ENCODE measurements at regions not wholly inside any gene's neighbourhood (a gene's known extent, or its start where the extent isn't known, plus 50 kb on each side); places are given as distances from the start of the nearest gene placed in this dataset.

DNA sequence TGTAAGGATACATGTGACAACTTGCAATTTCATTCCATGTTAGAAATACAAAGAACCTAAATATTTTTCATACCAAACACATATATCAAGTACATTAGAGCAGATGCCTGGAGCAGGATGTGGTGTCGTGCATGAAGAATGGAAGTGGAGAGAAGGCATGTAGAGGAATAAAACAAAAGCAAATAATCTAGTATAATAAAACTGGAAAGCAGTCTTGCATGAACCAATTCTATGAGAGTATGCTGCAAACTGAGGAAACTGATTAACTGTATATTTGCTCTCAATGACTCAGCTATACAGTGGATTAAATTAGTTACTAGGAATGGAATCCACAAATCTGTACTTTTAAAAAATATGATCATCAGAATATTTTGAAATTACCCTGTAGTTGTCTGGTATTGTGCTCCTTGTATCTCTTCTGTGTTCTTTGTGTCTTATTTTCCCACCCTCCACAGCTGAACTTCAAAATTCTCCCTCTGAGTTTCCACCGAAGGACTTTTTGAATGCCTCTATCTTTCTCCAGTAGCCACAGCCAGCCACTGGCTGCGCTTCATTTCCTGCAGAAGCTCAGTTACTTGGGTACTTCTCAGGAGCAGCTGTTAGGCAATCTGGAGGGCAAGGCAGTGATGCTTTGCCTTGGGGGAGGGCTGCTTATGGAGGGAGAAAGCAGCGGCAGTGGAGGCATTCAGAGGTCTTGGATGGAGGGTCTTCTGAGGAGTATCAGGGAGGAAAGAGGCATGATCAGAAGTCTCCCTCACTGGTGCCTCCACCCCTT is 608.0 kb downstream of the BRINP1 start:
- H3K27me3 Mint-ChIP-seq, result no peaks in the 10 kb centered on the region
- H3K4me1 Mint-ChIP-seq, result no peaks in the 10 kb centered on the region

DNA sequence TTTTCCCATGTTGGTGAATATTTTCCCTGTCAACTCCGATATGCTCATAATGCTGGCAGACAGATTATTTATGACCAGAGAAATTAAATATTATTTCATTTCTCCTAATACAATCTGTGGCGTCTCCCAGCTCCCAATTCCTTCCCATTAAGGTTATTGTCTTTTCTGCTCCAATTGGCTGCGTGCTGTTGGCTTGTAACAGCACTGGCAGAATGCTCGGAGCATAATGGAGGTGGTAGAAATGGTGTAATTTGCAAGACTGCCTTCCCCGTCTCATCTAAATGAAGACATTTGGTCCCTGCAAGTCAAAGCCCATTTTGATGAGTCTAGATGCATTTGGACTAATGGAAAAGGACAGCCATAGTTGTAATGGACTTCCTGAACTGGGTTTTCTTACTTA is 601.7 kb downstream of the BRINP1 start:
- Mint-ChIP-seq H3K4me3 (no peak overlapping the region), H3K27me3 (no peaks in the 10 kb centered on the region), H3K36me3 (no peaks in the 10 kb centered on the region), H3K4me1 (no peaks in the 10 kb centered on the region), H3K9me3 (peaks cover 0 to 9% (median 4%) of the 10 kb centered on the region in 7 donors), H3K27ac (no peak overlapping the region)
- Histone ChIP-seq H3K4me1 (ENCODE audit: control insufficient read depth, insufficient read depth, low read length, poor library complexity, severe bottlenecking) (no peaks in the 10 kb centered on the region), H3K4me3 (ENCODE audit: low read depth, low read length) (no peak overlapping the region), H3K9me3 (ENCODE audit: control insufficient read depth in 2 of 2, low read length in 2 of 2) (peaks cover 0 to 4% of the 10 kb centered on the region in 2 experiments), H3K27ac (ENCODE audit: insufficient read depth, low read length, poor library complexity, severe bottlenecking) (no peak overlapping the region), H3K36me3 (ENCODE audit: control insufficient read depth, insufficient read depth, low read length) (no peaks in the 10 kb centered on the region), H3K27me3 (ENCODE audit: control insufficient read depth, insufficient read depth, low read length) (no peaks in the 10 kb centered on the region)
- DNase-seq (no peak), ATAC-seq (ENCODE audit: low read depth in 2 of 2) (no peak)

More for the DNA sequence above, 608.0 kb downstream of the BRINP1 start:
- H3K9me3 ChIP-seq (ENCODE audit: control insufficient read depth in 2 of 2, low read length in 2 of 2), result no peaks in the 10 kb centered on the region
- H3K27ac ChIP-seq (ENCODE audit: insufficient read depth, low read length, poor library complexity, severe bottlenecking), result no peak overlapping the region
- Mint-ChIP-seq H3K27ac (no peak overlapping the region), H3K9me3 (peaks cover 0 to 17% (median 4%) of the 10 kb centered on the region in 7 donors), H3K4me3 (no peak overlapping the region), H3K36me3 (no peaks in the 10 kb centered on the region)
- no peak for ATAC-seq (ENCODE audit: low read depth in 2 of 2)
- no peaks in the 10 kb centered on the region for H3K4me1 ChIP-seq (ENCODE audit: control insufficient read depth, insufficient read depth, low read length, poor library complexity, severe bottlenecking)
- no peak for DNase-seq
- H3K4me3 ChIP-seq (ENCODE audit: low read depth, low read length), result no peak overlapping the region
- no peaks in the 10 kb centered on the region for H3K27me3 ChIP-seq (ENCODE audit: control insufficient read depth, insufficient read depth, low read length)
- no peaks in the 10 kb centered on the region for H3K36me3 ChIP-seq (ENCODE audit: control insufficient read depth, insufficient read depth, low read length)

DNA sequence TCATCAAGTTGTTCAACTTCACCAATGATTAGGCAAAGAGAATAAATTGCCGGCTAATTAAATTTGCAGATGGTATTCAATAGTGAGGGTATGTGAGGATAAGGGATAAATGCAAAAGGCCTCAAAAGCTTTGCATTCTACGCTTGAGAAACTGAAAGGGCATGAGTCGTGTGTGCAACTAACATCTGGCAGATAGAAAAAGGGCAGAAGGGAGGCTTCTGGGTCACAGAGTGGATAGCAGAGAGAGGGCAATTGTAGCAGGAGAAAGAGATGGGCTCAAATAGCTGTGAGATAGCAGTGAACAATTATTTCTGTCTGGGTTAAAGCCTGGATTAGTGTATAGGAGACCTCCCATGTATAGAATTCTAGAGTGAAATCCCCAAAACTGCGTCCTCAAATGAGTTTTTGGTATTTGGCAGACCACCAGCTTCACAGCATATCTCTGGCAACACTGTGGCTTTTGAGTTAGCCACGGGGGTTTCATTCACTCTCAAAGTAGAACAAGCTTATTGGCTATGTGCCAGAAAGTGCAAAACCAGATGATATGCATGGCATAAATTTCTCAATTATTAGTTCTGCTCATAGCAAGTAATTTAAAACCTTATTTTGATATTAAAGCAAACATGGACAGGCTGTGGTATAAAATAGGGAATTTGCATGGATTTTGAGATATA is 586.3 kb downstream of the BRINP1 start:
- Mint-ChIP-seq H3K27ac (no peak overlapping the region), H3K36me3 (no peaks in the 10 kb centered on the region), H3K4me3 (no peak overlapping the region), H3K9me3 (peaks cover 3 to 19% (median 15%) of the 10 kb centered on the region in 7 donors), H3K27me3 (no peaks in the 10 kb centered on the region), H3K4me1 (no peaks in the 10 kb centered on the region)
- Histone ChIP-seq H3K4me1 (ENCODE audit: control insufficient read depth, insufficient read depth, low read length, poor library complexity, severe bottlenecking) (no peaks in the 10 kb centered on the region), H3K27ac (ENCODE audit: insufficient read depth, low read length, poor library complexity, severe bottlenecking) (no peak overlapping the region), H3K4me3 (ENCODE audit: low read depth, low read length) (no peak overlapping the region), H3K9me3 (ENCODE audit: control insufficient read depth in 2 of 2, low read length in 2 of 2) (peaks cover 4% of the 10 kb centered on the region in 2 experiments), H3K27me3 (ENCODE audit: control insufficient read depth, insufficient read depth, low read length) (no peaks in the 10 kb centered on the region), H3K36me3 (ENCODE audit: control insufficient read depth, insufficient read depth, low read length) (no peaks in the 10 kb centered on the region)
- DNase-seq (no peak), ATAC-seq (ENCODE audit: low read depth in 2 of 2) (no peak)

DNA sequence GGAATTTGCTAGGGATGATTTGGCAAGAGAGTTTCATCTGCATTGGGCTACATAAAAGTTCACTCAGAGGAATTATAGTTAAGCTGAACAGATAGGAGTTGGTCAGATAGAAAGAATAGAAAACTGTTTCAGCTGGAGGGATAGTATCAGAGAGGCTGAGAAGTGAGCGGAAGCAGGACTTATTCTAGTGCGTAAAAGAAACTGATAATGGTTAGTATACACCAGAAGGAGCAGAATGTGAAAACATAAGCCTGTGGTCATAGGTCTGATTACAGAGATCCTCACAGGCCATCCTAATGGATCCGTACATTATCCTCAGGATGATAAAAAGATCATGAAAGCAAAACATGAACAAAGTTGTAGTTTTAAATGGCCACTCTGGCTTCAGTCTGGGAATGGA is 585.2 kb downstream of the BRINP1 start:
- H3K4me1 Mint-ChIP-seq, result no peaks in the 10 kb centered on the region
- H3K9me3 ChIP-seq (ENCODE audit: control insufficient read depth in 2 of 2, low read length in 2 of 2), result peaks cover 3 to 4% of the 10 kb centered on the region in 2 experiments
- no peaks in the 10 kb centered on the region for H3K27me3 ChIP-seq (ENCODE audit: control insufficient read depth, insufficient read depth, low read length)
- no peaks in the 10 kb centered on the region for H3K36me3 Mint-ChIP-seq
- no peaks in the 10 kb centered on the region for H3K4me1 ChIP-seq (ENCODE audit: control insufficient read depth, insufficient read depth, low read length, poor library complexity, severe bottlenecking)
- H3K27me3 Mint-ChIP-seq, result no peaks in the 10 kb centered on the region
- H3K27ac ChIP-seq (ENCODE audit: insufficient read depth, low read length, poor library complexity, severe bottlenecking), result no peak overlapping the region
- H3K36me3 ChIP-seq (ENCODE audit: control insufficient read depth, insufficient read depth, low read length), result no peaks in the 10 kb centered on the region
- ATAC-seq (ENCODE audit: low read depth in 2 of 2) (no peak), DNase-seq (no peak)
- H3K4me3 ChIP-seq (ENCODE audit: low read depth, low read length), result no peak overlapping the region
- no peak overlapping the region for H3K27ac Mint-ChIP-seq
- H3K9me3 Mint-ChIP-seq, result peaks cover 3 to 16% (median 11%) of the 10 kb centered on the region in 7 donors
- no peak overlapping the region for H3K4me3 Mint-ChIP-seq

DNA sequence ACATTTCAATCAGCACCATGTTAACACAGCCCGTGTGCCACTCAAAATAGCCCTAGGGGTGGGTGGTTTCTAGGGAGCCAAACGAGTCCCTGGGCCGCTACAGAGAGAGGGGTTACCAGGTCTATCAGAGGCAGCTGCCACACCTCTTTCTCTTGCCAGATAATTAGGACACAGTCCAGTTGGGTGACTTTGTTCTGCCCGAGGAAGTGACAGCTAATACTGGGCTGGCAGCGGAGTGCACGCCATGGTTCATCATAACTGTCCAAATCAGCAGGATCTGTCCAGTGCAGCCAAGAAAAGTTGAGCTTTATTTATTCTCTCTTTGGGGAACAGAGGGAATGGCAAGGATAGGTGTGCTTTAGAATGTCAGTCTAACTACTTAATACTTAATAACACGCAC is 583.8 kb downstream of the BRINP1 start:
- H3K9me3 Mint-ChIP-seq, result peaks cover 2 to 14% (median 7%) of the 10 kb centered on the region in 7 donors
- no peak for DNase-seq
- peaks cover 0 to 4% of the 10 kb centered on the region in 2 experiments for H3K9me3 ChIP-seq (ENCODE audit: control insufficient read depth in 2 of 2, low read length in 2 of 2)
- H3K27ac ChIP-seq (ENCODE audit: insufficient read depth, low read length, poor library complexity, severe bottlenecking), result no peak overlapping the region
- H3K4me1 Mint-ChIP-seq, result no peaks in the 10 kb centered on the region
- no peak overlapping the region for H3K27ac Mint-ChIP-seq
- no peaks in the 10 kb centered on the region for H3K36me3 Mint-ChIP-seq
- no peaks in the 10 kb centered on the region for H3K36me3 ChIP-seq (ENCODE audit: control insufficient read depth, insufficient read depth, low read length)
- H3K4me1 ChIP-seq (ENCODE audit: control insufficient read depth, insufficient read depth, low read length, poor library complexity, severe bottlenecking), result no peaks in the 10 kb centered on the region
- ATAC-seq (ENCODE audit: low read depth in 2 of 2), result no peak
- H3K27me3 Mint-ChIP-seq, result no peaks in the 10 kb centered on the region
- no peak overlapping the region for H3K4me3 ChIP-seq (ENCODE audit: low read depth, low read length)
- no peak overlapping the region for H3K4me3 Mint-ChIP-seq
- no peaks in the 10 kb centered on the region for H3K27me3 ChIP-seq (ENCODE audit: control insufficient read depth, insufficient read depth, low read length)

DNA sequence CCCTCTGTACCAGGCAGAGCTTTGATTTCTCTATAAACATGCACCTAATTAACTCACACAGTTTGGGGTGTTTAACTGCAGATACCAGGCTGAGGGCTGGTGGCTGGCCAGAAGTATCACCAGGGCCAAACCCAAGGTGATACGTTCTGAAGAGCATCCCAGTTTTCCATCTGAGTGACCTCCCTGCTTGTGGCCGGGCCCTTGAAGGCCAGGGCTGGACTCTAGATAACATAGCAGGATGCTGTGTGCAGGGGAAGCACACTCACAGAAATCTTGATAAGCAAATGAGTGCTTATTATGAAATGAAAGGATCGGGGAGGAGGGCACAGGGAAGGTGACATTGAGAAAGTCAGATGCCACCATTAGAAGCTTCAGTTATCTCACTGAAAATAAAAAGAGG is 582.4 kb downstream of the BRINP1 start:
- H3K9me3 Mint-ChIP-seq, result peaks cover 2 to 11% (median 6%) of the 10 kb centered on the region in 7 donors
- no peaks in the 10 kb centered on the region for H3K4me1 Mint-ChIP-seq
- Histone ChIP-seq H3K27me3 (ENCODE audit: control insufficient read depth, insufficient read depth, low read length) (no peaks in the 10 kb centered on the region), H3K9me3 (ENCODE audit: control insufficient read depth in 2 of 2, low read length in 2 of 2) (no peaks in the 10 kb centered on the region), H3K36me3 (ENCODE audit: control insufficient read depth, insufficient read depth, low read length) (no peaks in the 10 kb centered on the region), H3K4me1 (ENCODE audit: control insufficient read depth, insufficient read depth, low read length, poor library complexity, severe bottlenecking) (no peaks in the 10 kb centered on the region), H3K27ac (ENCODE audit: insufficient read depth, low read length, poor library complexity, severe bottlenecking) (no peak overlapping the region), H3K4me3 (ENCODE audit: low read depth, low read length) (no peak overlapping the region)
- DNase-seq, result no peak
- H3K27me3 Mint-ChIP-seq, result no peaks in the 10 kb centered on the region
- H3K36me3 Mint-ChIP-seq, result no peaks in the 10 kb centered on the region
- H3K4me3 Mint-ChIP-seq, result no peak overlapping the region
- ATAC-seq (ENCODE audit: low read depth in 2 of 2), result no peak
- H3K27ac Mint-ChIP-seq, result no peak overlapping the region

DNA sequence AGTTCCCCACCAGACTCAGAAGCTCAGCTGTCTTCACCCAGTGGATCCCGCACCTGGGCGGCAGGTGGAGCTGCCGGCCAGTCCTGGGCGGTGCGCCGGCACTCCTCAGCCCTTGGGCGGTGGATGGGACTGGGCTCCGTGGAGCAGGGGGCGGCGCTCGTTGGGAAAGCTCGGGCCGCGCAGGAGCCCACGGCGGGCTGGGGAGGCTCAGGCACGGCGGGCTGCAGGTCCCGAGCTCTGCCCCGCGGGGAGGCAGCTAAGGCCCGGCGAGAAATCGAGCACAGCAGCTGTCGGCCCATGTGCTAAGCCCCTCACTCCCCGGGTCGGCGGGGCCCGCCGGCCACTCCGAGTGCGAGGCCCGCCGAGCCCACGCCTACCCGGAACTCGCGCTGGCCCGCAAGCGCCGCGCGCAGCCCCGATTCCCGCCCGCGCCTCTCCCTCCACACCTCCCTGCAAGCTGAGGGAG is 560.0 kb downstream of the BRINP1 start:
- Mint-ChIP-seq H3K4me3 (no peak overlapping the region), H3K36me3 (no peaks in the 10 kb centered on the region), H3K9me3 (peaks cover 1 to 21% (median 8%) of the 10 kb centered on the region in 7 donors), H3K27ac (no peak overlapping the region), H3K4me1 (no peaks in the 10 kb centered on the region), H3K27me3 (no peaks in the 10 kb centered on the region)
- H3K4me1 ChIP-seq (ENCODE audit: control insufficient read depth, insufficient read depth, low read length, poor library complexity, severe bottlenecking), result no peaks in the 10 kb centered on the region
- H3K27ac ChIP-seq (ENCODE audit: insufficient read depth, low read length, poor library complexity, severe bottlenecking), result no peak overlapping the region
- H3K36me3 ChIP-seq (ENCODE audit: control insufficient read depth, insufficient read depth, low read length), result no peaks in the 10 kb centered on the region
- DNase-seq, result no peak
- no peak for ATAC-seq (ENCODE audit: low read depth in 2 of 2)
- no peak overlapping the region for H3K4me3 ChIP-seq (ENCODE audit: low read depth, low read length)
- H3K27me3 ChIP-seq (ENCODE audit: control insufficient read depth, insufficient read depth, low read length), result no peaks in the 10 kb centered on the region
- no peaks in the 10 kb centered on the region for H3K9me3 ChIP-seq (ENCODE audit: control insufficient read depth in 2 of 2, low read length in 2 of 2)
